HCT116 (cell line): ENCODE measurements at regions not wholly inside any gene's neighbourhood (a gene's known extent, or its start where the extent isn't known, plus 50 kb on each side); places are given as distances from the start of the nearest gene placed in this dataset.

Experiments
- CEBPB ChIP-seq: IDR thresholded peaks from 2 replicates; pipeline ENCODE4 v1.6.1; 2012; ENCODE audit warnings: low read depth
- EZH2phosphoT487 ChIP-seq: fragments of 200-600 bp; IDR thresholded peaks from 2 replicates; pipeline ENCODE4 v1.6.1; 2018; ENCODE audit warnings: antibody characterized with exemption, borderline replicate concordance
- JUND ChIP-seq: IDR thresholded peaks from 2 replicates; pipeline ENCODE4 v1.6.1; 2012
- SP1 ChIP-seq: IDR thresholded peaks from 2 replicates; pipeline ENCODE4 v1.6.1; 2012; ENCODE audit warnings: low read depth
- YY1 ChIP-seq: IDR thresholded peaks from 2 replicates; pipeline ENCODE4 v1.6.1; 2011; ENCODE audit warnings: low read length, low read depth, moderate library complexity, mild to moderate bottlenecking; ENCODE audit not compliant: insufficient replicate concordance; ENCODE audit errors: extremely low read depth
- TF ChIP-seq, protein P1 (sequence below), 3 experiments: fragments of 200-600 bp in 1 of 3; sonication (generic) in 1 of 3; IDR thresholded peaks in 2 of 3; conservative IDR thresholded peaks in 1 of 3; 2 replicates each; pipeline ENCODE4 v1.5.1; 2012 to 2017; ENCODE audit warnings: low read depth in 2 of 3, low read length in 2 of 3, antibody characterized with exemption in 1 of 3, borderline replicate concordance in 1 of 3, control low read depth in 1 of 3, mild to moderate bottlenecking in 1 of 3, mixed read lengths in 1 of 3, mixed run types in 1 of 3, moderate library complexity in 1 of 3; ENCODE audit not compliant: insufficient read depth in 1 of 3
- TF ChIP-seq, protein P2 (sequence below): IDR thresholded peaks from 2 replicates; pipeline ENCODE4 v1.6.1; 2012
- TF ChIP-seq, protein P3 (sequence below): IDR thresholded peaks from 2 replicates; pipeline ENCODE4 v1.6.1; 2011; ENCODE audit warnings: mild to moderate bottlenecking, low read length, moderate library complexity; ENCODE audit not compliant: insufficient replicate concordance; ENCODE audit errors: extremely low read depth

DNA sequence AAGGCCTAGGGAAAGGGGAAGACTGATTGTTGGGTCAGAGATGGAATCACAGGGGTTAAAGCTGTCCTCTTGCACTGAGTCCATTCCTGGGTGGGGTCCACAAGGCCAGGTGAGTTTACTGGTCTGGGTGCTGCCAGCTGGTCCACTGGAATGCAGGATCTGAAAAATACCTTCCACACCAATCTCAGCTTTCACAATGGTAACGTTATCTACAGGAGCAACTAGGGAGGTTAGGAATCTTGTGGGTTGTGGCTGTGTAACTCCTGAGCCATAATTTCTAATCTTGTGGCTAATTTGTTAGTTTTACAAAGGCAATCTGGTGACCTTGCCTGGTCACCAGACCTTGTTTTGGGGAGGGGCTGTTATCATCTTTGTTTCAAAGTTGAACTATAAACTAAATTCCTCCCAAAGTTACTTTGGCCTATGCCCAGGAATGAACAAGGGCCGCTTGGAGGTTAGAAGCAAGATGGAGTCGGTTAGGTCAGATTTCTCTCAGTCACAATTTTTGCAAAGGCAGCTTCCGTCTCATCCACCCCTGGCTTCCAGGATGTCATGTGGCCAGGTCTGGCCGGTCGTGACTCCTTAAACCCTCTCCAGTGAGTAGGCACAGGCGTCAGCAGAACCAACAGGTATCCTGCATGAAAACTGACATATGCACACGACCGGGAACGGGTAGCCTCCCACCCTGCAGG lies 123.3 kb upstream of the SH3BP4 start (continued):
- TF ChIP-seq, protein P1, sequence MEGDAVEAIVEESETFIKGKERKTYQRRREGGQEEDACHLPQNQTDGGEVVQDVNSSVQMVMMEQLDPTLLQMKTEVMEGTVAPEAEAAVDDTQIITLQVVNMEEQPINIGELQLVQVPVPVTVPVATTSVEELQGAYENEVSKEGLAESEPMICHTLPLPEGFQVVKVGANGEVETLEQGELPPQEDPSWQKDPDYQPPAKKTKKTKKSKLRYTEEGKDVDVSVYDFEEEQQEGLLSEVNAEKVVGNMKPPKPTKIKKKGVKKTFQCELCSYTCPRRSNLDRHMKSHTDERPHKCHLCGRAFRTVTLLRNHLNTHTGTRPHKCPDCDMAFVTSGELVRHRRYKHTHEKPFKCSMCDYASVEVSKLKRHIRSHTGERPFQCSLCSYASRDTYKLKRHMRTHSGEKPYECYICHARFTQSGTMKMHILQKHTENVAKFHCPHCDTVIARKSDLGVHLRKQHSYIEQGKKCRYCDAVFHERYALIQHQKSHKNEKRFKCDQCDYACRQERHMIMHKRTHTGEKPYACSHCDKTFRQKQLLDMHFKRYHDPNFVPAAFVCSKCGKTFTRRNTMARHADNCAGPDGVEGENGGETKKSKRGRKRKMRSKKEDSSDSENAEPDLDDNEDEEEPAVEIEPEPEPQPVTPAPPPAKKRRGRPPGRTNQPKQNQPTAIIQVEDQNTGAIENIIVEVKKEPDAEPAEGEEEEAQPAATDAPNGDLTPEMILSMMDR (IDR thresholded peaks at IDR 0.05 in 2 of 3, conservative IDR thresholded peaks at IDR 0.05 in 1 of 3; ENCODE audit: borderline replicate concordance in 1 of 3, insufficient read depth in 1 of 3, low read depth in 2 of 3, low read length in 2 of 3) = no peak
- TF ChIP-seq SP1 (no peak), CEBPB (no peak), EZH2phosphoT487 (no peak), JUND (no peak), YY1 (no peak)
- TF ChIP-seq, protein P2, sequence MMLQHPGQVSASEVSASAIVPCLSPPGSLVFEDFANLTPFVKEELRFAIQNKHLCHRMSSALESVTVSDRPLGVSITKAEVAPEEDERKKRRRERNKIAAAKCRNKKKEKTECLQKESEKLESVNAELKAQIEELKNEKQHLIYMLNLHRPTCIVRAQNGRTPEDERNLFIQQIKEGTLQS = no peak
- TF ChIP-seq, protein P3, sequence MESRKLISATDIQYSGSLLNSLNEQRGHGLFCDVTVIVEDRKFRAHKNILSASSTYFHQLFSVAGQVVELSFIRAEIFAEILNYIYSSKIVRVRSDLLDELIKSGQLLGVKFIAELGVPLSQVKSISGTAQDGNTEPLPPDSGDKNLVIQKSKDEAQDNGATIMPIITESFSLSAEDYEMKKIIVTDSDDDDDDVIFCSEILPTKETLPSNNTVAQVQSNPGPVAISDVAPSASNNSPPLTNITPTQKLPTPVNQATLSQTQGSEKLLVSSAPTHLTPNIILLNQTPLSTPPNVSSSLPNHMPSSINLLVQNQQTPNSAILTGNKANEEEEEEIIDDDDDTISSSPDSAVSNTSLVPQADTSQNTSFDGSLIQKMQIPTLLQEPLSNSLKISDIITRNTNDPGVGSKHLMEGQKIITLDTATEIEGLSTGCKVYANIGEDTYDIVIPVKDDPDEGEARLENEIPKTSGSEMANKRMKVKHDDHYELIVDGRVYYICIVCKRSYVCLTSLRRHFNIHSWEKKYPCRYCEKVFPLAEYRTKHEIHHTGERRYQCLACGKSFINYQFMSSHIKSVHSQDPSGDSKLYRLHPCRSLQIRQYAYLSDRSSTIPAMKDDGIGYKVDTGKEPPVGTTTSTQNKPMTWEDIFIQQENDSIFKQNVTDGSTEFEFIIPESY = no peak
